Left renal pelvis (tissue), 4 donors: ENCODE measurements at regions not wholly inside any gene's neighbourhood (a gene's known extent, or its start where the extent isn't known, plus 50 kb on each side); places are given as distances from the start of the nearest gene placed in this dataset.

Source experiments
- DNase-seq, 4 donors: peaks; one replicate each; pipeline ENCODE4 v3.0.0-alpha.2; 2013; ENCODE audit warnings: low read depth in 4 of 4, low spot score in 3 of 4

- DNase-seq: no peak
These were observed 201.9 kb upstream of the UBASH3B start for GRCh38 chr11:122453586-122453985.

DNA sequence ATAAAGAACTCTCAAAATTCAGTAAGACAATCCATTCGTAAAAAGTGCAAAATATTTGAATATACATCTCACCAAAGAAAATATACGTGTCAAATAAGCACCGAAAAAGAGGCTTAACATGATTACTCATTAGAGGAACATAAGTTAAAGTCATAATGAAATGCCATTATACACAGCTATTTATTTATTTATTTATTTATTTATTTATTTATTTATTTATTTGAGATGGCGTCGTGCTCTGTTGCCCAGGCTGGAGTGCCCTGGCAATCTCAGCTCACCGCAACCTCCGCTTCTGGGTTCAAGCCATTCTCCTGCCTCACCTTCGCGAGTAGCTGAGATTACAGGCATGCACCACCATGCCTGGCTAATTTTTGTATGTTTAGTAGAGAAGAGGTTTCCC is 203.6 kb upstream of the UBASH3B start:
- no peak for DNase-seq

DNA sequence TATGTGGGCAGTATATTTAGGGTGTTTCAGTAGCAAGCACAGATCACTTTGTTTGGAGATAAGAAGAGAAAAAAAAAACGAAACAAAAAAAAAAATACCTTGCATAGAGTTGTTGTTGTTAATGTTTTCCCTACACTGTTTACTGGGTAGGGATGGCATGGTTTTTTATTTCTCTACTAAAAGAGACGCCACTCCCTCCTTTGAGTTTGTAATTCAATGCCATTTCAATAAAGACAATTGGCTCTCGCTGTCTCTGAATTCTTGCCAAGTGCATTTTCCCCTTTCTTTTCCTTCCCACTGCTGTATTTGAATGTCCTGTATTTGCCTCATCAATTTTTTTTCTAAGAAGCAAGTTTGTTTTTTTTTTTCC is 213.9 kb upstream of the UBASH3B start:
- DNase-seq: peak in 1 of 4 donors; percentile 10

GRCh38 chr11:122440811-122441665 is 214.5 kb upstream of the UBASH3B start:
- peak in 2 of 4 donors; percentile 35 to 38 for DNase-seq

- peak in 3 of 4 donors; percentile 33 to 54 (median 39) for DNase-seq
These were observed 215.4 kb upstream of the UBASH3B start for GRCh38 chr11:122439866-122440810.

DNA sequence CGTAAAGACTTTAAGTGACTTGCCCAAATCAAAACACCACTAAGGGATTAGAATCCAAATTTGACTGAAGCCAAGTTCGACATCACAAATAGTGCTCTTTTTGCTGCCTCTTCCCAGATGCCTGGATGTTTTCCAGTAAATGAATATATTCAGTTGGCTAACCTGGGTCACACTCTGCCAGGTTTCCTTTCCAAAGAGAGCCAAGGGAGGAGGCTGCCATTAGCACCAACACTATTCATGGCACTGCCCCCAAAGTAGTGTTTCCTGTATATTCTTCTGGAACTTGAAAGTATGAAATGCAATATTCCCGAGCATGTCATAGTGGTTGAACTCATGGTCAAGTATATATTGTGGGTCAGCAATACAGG is 219.3 kb upstream of the UBASH3B start:
- no peak for DNase-seq

DNA sequence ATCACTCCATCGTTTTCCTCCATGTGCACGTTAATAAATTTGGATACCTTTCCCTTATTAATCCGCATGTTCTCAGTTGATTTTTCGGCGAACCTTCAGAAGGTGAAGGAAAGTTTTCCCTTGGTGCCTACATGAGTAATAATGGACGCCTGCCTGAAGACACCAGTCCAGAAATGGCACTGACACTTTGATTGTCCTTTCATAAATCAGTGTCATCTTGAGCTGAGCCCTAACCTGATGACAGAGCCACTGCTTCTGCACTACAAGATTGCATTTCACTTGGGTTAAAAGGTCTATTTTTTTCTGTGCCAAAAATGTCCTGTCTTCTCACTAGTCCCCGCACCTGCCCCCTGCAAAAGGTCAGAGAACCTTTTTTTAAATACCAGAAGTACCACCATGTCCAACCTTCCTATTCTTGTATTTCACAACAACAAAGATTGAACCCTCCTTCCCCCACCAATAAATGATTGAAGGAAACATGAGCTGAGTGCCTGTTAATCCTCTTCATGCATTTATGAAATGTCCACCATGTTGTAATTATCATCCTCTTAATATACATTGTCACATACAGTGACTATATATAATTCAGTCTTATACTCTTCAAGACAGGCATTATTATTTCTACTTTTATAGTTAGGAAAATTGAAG is 219.9 kb upstream of the UBASH3B start:
- DNase-seq: no peak

GRCh38 chr11:122434786-122435185 is 220.7 kb upstream of the UBASH3B start:
- no peak for DNase-seq

DNA sequence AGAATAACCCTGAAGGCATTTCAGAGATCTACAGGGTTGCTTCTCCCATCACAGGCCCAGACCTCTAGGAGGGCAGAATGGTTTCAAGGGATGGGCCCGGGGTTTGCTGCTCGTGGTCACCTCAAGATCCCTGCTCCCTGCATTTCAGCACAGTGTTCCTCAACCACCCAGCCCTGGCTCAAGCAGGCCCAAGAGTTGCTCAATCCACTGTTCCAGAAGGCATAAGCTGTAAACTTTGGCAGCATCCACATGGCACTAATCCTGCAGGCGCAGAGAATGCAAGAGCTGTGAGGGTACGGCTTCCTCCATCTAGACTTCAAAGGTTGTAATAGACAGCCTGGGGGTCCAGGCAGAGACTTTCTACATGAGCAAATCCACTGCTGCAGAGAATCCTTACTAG is 225.0 kb upstream of the UBASH3B start:
- DNase-seq: no peak

GRCh38 chr11:122426073-122426472 is 229.4 kb upstream of the UBASH3B start:
- no peak for DNase-seq

DNA sequence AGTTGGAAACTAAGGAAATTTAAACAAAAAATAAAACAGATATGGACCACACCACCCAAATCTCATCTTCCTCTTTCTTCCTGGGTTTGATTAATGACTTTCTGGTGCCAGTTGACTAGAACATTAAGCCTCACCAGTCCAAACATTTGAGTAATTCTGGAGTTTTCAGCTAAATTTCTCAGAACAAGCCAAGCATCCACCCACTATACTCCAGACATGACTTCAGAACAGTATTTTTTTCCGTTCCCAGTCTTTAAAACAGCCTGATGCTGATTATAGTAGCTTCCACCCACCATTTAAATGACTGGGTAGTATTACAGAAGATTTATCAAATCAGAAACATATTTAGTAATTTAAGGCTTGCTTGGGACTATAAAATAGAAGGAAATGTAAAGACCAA is 230.9 kb upstream of the UBASH3B start:
- DNase-seq: no peak

DNA sequence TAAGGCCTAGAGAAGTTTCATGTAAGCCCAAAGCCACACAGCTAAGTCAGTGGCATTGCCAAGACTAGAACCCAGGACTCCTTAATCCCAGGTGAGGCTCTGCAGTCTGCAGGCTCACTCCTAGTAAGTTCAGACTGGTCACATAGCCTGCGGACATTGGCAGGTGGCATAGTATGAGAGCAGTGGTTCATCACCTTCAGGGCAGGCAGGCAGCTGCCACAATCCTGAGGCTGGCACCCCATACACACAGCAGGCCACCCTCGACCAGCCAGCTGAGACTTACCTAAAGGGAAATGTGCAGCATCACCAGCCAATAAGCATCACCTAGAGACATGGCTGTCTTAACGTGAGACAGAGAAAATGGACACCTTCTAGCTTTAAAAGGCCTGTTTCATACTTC is 231.6 kb upstream of the UBASH3B start:
- no peak for DNase-seq

DNA sequence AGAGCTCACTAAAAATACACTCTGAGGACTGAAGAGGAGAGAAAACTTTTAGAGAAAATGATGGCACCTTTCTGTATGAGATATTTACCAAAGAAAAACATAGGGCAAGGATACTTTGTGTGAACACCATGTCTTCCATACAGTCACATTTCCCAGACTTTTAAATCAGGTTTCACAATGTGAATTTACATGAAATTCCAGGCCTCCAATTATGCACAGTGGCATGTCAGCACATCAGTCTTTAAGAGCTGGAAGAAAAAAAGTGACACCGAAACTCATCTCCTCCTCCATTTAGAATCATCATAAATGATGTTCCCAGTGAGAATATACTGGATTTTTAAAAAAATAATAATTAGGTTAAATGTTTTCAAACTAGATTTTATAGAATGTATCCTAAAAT is 232.2 kb upstream of the UBASH3B start:
- no peak for DNase-seq

- DNase-seq: no peak
These were observed 232.8 kb upstream of the UBASH3B start for GRCh38 chr11:122422682-122423081.

GRCh38 chr11:122421702-122422101 is 233.8 kb upstream of the UBASH3B start:
- no peak for DNase-seq

GRCh38 chr11:122418032-122418431 is 237.5 kb upstream of the UBASH3B start:
- no peak for DNase-seq

DNA sequence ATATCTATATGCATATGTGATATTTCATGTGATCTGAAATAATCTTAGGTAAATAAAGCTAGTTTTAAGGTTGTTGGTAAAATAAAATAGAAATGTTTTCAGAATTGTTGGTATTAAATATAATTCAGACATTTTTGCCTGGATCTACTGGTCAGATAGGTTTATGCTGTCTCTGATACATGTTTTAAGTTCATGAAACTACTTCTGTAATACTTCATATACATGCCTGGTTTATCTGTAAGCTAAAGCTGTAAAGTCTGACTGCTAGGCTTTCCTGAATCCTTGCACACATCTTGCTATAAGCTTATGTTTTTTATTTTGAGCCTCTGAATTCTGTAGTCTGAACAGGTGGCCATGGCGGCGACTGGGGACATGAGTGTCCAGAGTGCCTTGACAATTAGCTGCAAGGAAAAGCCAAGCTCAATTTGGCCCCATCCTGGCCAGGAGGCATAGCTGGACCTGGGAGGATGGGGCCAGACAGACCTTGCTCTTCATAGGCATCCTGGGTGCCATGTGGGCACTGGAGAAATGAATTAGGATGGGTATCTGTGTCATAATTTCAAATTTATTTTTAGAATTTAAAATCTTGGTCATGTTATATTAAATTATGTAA is 241.0 kb upstream of the UBASH3B start:
- no peak for DNase-seq

GRCh38 chr11:122413677-122414076 is 241.8 kb upstream of the UBASH3B start:
- no peak for DNase-seq

- no peak for DNase-seq
These were observed 242.9 kb upstream of the UBASH3B start for GRCh38 chr11:122412581-122412980.

DNA sequence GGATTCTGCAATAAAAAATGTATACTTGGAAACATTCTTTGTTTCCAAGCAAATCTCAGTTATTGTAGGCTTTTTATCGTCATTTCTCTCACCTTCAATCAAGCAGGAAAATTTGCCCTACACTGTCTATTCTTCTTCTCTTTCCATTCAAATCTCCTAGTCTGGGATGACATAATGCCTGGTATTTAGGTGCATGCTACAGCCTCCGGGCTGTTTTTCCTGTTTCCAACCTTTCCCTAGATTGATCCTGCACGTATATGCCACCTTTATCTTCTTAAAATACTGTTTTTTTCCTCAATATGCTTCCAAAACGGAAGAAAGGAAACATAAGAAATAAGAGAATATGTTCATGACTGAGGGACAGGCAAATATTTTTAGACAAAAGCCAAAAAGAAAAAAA is 249.1 kb upstream of the UBASH3B start:
- no peak for DNase-seq
